Sigmoid colon (tissue), 4 donors: ENCODE measurements at regions not wholly inside any gene's neighbourhood (a gene's known extent, or its start where the extent isn't known, plus 50 kb on each side); places are given as distances from the start of the nearest gene placed in this dataset.

Experiments used
- CTCF ChIP-seq, 4 experiments: fragments of 450-650 bp in 3 of 4; fragments of 200-600 bp in 1 of 4; IDR thresholded peaks; one replicate each; pipeline ENCODE4 v1.5.1; 2016 to 2019; ENCODE audit warnings: antibody characterized with exemption in 4 of 4, mild to moderate bottlenecking in 3 of 4, moderate library complexity in 2 of 4
- POLR2AphosphoS5 ChIP-seq, 4 donors: sonication (generic); formaldehyde crosslinking; IDR thresholded peaks; one replicate each; pipeline ENCODE4 v1.6.1; 2017; ENCODE audit warnings: antibody characterized with exemption in 4 of 4

- TF ChIP-seq POLR2AphosphoS5 (IDR thresholded peaks at IDR 0.05) = no peak
- no peak for TF ChIP-seq CTCF (IDR thresholded peaks at IDR 0.05)
Measured at GRCh38 chr21:35333831-35334618, 284.9 kb upstream of the RUNX1 start.
